A549 (cell line): ENCODE measurements at regions not wholly inside any gene's neighbourhood (a gene's known extent, or its start where the extent isn't known, plus 50 kb on each side); places are given as distances from the start of the nearest gene placed in this dataset.

Experiments used
- CHD2 ChIP-seq: fragments of 150-350 bp; IDR thresholded peaks from 2 replicates; pipeline ENCODE4 v1.6.1; 2014; ENCODE audit warnings: low read length; ENCODE audit not compliant: partially characterized antibody
- CTCF ChIP-seq: fragments of >200 bp; sonication (Bioruptor Twin); formaldehyde crosslinking; IDR thresholded peaks from 3 replicates; pipeline ENCODE4 v1.5.1; 2016
- E2F6 ChIP-seq: IDR thresholded peaks from 2 replicates; pipeline ENCODE4 v1.6.1; 2012; ENCODE audit warnings: low read depth, borderline replicate concordance
- JUN ChIP-seq, 2 experiments: fragments of >200 bp; sonication (Bioruptor Twin); formaldehyde crosslinking; IDR thresholded peaks; 2 replicates in 1 of 2; 3 replicates in 1 of 2; pipeline ENCODE4 v1.6.1; 2016 to 2017
- MYC ChIP-seq: IDR thresholded peaks from 2 replicates; pipeline ENCODE4 v1.6.1; 2012; ENCODE audit warnings: mild to moderate bottlenecking, inconsistent platforms, low read length, improper control_type of control experiment, borderline replicate concordance
- NFE2L2 ChIP-seq: fragments of 150-350 bp; conservative IDR thresholded peaks from 2 replicates; pipeline ENCODE4 v1.6.1; 2014; ENCODE audit warnings: low read length
- POLR2A ChIP-seq: IDR thresholded peaks from 2 replicates; pipeline ENCODE4 v1.6.1; 2012; ENCODE audit warnings: mild to moderate bottlenecking, low read length
- RFX5 ChIP-seq: fragments of 450-650 bp; IDR thresholded peaks from 2 replicates; pipeline ENCODE4 v1.7.1; 2014; ENCODE audit warnings: antibody characterized with exemption, mild to moderate bottlenecking, moderate library complexity

GRCh38 chr7:68776326-68776725 lies 821.9 kb upstream of the AUTS2 start:
- TF ChIP-seq NFE2L2 (no peak), CTCF (no peak), RFX5 (no peak), MYC (no peak), POLR2A (no peak), JUN (IDR thresholded peaks at IDR 0.05) (no peak), CHD2 (no peak), E2F6 (no peak)
